Activated naive CD8-positive, alpha-beta T cell treated with anti-CD3 and anti-CD28 coated beads, Interleukin-2, amount 50 U/mL, for 24 hours (primary cell): ENCODE measurements at regions not wholly inside any gene's neighbourhood (a gene's known extent, or its start where the extent isn't known, plus 50 kb on each side); places are given as distances from the start of the nearest gene placed in this dataset.

ENCODE experiments used
- ATAC-seq: fragments of 150-1000 bp; cut with Tn5 transposase; one replicate; pipeline ENCODE4 v1.10.0; 2021
- DNase-seq: peaks from one replicate; pipeline ENCODE4 v3.0.0; 2021
- H3K27ac Mint-ChIP-seq: one replicate; pipeline ENCODE4 v1.8.0; 2021; ENCODE audit warnings: mild to moderate bottlenecking, mixed read lengths
- H3K27me3 Mint-ChIP-seq: one replicate; pipeline ENCODE4 v1.8.0; 2021; ENCODE audit warnings: mixed read lengths
- H3K36me3 Mint-ChIP-seq: one replicate; pipeline ENCODE4 v1.8.0; 2021; ENCODE audit warnings: low read depth, mixed read lengths
- H3K4me1 Mint-ChIP-seq: one replicate; pipeline ENCODE4 v1.8.0; 2021; ENCODE audit warnings: mixed read lengths
- H3K4me3 Mint-ChIP-seq: one replicate; pipeline ENCODE4 v1.8.0; 2021; ENCODE audit warnings: mild to moderate bottlenecking, moderate library complexity, mixed read lengths
- H3K9me3 Mint-ChIP-seq: one replicate; pipeline ENCODE4 v1.8.0; 2021; ENCODE audit warnings: mixed read lengths

DNA sequence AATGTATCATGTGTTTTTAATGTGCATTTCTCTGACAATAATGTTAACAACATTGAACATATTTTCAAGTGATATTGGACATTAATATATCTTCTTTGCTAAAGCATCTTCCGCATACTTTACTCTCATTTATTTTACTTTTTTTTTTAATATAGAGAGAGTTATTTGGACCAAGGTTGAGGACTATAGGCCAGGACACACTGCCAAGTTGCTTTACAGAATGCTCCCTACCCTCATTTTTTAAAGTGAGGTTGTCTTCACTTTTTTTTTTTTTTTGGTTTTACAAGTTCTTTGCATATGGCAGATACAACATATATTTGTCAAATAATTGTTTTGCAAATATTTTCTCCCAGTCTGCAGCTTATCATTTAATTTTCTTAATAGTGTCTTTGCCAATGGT is 201.8 kb downstream of the OSR1 start:
- Mint-ChIP-seq H3K36me3 (no peaks in the 10 kb centered on the region), H3K27ac (no peak overlapping the region), H3K9me3 (peaks cover 28% of the 10 kb centered on the region), H3K4me1 (no peaks in the 10 kb centered on the region), H3K27me3 (no peaks in the 10 kb centered on the region), H3K4me3 (no peak overlapping the region)
- DNase-seq (no peak), ATAC-seq (no peak)

DNA sequence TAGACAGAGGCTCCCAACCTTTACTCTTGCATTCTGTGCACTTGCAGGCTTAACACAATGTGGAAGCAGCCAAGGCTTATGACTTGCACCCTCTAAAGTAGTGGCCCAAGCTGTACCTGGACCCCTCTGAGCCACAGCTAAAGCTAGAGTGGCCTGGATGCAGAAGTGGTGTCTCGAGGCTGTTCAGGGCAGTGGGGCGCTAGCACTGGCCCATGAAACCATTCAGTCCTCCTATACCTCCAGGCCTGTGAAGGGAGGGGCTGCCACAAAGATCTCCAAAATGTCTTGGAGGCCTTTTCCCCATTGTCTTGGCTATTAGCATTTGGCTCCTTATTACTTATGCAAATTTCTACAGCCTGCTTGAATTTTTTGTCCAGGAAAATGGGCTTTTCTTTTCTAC is 207.7 kb downstream of the OSR1 start:
- no peaks in the 10 kb centered on the region for H3K27me3 Mint-ChIP-seq
- no peak overlapping the region for H3K27ac Mint-ChIP-seq
- no peak overlapping the region for H3K4me3 Mint-ChIP-seq
- DNase-seq (no peak), ATAC-seq (no peak)
- no peaks in the 10 kb centered on the region for H3K4me1 Mint-ChIP-seq
- no peaks in the 10 kb centered on the region for H3K36me3 Mint-ChIP-seq
- H3K9me3 Mint-ChIP-seq: peaks cover 30% of the 10 kb centered on the region

DNA sequence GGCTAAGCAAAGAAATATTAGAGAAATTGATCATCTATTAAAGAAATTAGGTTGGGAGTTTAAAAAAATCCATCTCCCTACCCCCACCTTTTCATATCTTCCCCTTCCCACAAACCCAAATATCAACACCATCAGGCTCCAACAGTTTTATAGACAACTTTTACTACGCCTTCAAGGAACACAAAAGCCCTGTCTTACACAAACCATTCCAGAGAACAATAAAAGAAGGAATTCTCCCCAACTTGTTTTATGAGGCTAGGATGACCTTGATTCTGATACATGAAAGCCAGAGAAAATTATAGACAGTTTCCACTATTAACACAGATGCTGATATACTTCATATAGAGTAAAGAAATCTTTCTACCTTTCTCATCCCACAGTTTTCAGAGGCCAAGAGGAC is 211.6 kb downstream of the OSR1 start:
- H3K4me1 Mint-ChIP-seq: no peaks in the 10 kb centered on the region

DNA sequence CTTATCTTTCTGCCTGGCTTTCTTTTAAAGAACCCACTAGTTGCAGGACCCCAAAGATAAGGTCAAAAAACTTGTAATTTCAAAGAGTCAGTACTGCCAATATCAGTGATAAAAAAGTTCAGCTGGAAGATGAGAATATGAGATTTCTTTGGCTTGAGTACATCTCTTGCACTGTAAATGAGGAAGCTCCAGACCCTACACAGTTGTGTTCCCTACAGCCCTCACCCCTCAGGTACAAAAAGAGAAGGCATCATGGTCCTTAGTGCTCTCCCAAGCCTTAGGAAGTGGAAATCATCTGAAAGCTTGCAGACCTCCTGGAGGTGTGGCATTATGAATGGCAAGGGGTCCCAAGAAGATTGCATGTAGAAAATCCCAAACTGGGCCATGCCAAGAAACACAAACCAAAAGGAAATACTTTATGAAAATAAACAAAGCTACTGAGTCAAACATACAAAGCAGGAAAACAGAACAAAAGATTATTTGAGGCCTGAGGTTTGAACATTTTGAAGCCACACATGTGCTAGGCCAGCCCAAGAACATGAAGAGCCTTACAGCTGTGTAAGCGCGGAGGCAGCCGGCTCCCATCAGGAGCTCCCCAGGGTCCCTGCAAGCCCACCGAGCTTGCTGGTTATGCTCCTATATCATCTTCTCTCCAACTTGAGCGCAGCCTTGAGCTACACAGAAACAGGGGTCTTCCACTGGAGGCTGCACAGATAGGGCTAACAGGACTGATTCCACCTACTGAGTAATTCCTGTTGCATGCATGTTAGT is 217.0 kb downstream of the OSR1 start:
- DNase-seq (no peak), ATAC-seq (no peak)
- no peak overlapping the region for H3K27ac Mint-ChIP-seq
- H3K36me3 Mint-ChIP-seq: no peaks in the 10 kb centered on the region
- no peaks in the 10 kb centered on the region for H3K9me3 Mint-ChIP-seq
- no peak overlapping the region for H3K4me3 Mint-ChIP-seq
- H3K27me3 Mint-ChIP-seq: no peaks in the 10 kb centered on the region
- no peaks in the 10 kb centered on the region for H3K4me1 Mint-ChIP-seq

More for the DNA sequence above, 211.6 kb downstream of the OSR1 start:
- Mint-ChIP-seq H3K4me3 (no peak overlapping the region), H3K27ac (no peak overlapping the region), H3K36me3 (no peaks in the 10 kb centered on the region), H3K9me3 (peaks cover 17% of the 10 kb centered on the region), H3K27me3 (no peaks in the 10 kb centered on the region)
- no peak for ATAC-seq
- no peak for DNase-seq

DNA sequence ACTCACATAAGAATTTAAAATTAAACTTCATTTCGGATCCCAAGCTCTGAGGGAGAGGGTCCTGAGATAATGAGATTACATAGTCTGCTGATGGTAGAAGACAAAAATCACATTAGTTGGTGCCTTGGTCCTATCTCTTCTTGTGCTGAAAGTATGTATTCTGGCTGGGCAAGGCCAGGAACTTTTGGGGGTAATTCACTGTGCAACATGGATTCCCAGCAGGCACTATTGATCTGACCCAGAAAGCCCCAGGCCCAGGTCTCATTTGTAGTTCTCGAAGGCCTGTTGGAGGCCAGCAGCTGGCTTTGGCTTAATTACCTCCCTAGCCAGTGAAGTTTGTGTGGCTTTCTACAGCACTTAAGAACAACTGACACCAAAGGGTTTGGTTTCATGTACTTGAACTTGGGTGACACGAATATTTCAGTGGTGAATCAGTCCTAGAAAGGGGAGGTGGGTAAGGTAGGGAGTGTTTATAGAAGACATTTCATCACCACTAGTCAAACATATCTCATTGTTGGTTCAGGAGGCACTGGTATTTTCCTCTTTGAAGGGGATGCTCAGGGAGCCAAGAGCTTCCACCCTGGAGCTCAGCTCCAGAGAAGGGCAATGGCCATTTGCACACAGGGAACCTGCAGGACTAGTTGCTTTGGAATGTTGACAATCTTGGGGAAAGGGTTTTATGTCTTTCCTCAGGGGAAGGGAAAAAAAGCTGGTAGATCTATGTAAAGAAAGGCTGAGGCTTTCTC is 217.8 kb downstream of the OSR1 start:
- H3K9me3 Mint-ChIP-seq: no peaks in the 10 kb centered on the region
- no peaks in the 10 kb centered on the region for H3K27me3 Mint-ChIP-seq
- no peaks in the 10 kb centered on the region for H3K36me3 Mint-ChIP-seq
- H3K27ac Mint-ChIP-seq: no peak overlapping the region
- DNase-seq: no peak
- no peak overlapping the region for H3K4me3 Mint-ChIP-seq
- no peaks in the 10 kb centered on the region for H3K4me1 Mint-ChIP-seq
- ATAC-seq: no peak

DNA sequence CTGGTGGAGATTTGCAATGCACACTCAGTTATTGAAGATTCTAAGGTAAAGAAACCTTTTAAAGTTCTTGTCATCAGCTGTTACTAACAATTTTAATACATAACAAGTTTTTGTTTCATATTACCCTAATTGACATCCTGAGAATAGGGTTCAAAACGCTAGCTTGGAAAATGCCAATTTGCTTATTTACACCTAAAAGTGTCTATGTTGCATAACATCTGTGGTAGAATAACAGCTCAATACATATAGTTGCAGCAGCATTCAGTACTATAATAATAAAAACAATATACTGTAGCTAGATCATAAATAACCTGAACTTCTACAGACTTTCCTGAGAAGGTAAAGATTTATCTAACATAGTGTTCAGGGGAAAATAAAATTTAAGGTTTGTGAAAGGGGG is 219.0 kb downstream of the OSR1 start:
- no peaks in the 10 kb centered on the region for H3K4me1 Mint-ChIP-seq
- H3K4me3 Mint-ChIP-seq: no peak overlapping the region
- ATAC-seq: no peak
- no peak for DNase-seq
- H3K27ac Mint-ChIP-seq: no peak overlapping the region
- no peaks in the 10 kb centered on the region for H3K9me3 Mint-ChIP-seq
- H3K36me3 Mint-ChIP-seq: no peaks in the 10 kb centered on the region
- H3K27me3 Mint-ChIP-seq: no peaks in the 10 kb centered on the region

DNA sequence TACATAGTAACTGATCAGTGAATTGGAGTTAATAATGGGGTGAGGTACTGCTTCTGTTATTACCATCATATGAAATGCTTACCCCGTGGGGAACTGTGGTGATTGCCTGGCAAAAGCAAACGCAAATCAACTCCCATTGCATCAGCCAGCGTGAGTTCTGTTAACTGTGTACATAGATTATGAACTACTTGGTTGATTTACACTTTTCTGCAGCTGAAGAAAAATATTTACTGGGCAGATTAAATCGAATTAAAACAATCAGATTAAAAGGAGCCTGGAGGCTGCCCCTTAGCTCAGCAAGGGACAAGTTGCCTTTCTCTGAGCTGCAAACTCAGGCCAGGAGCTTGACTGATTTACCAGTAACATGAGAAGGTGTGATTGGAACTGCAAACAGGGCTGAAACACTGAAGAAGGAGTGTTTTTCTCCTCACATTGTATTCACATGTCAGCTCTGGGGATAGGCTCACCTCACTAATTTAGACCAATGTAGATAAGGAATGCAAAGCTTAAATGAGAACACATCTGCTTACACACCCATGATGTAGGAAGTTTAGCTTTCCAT is 220.1 kb downstream of the OSR1 start:
- Mint-ChIP-seq H3K4me1 (no peaks in the 10 kb centered on the region), H3K36me3 (no peaks in the 10 kb centered on the region), H3K4me3 (no peak overlapping the region), H3K27ac (no peak overlapping the region), H3K9me3 (no peaks in the 10 kb centered on the region), H3K27me3 (no peaks in the 10 kb centered on the region)
- no peak for ATAC-seq
- DNase-seq: no peak

DNA sequence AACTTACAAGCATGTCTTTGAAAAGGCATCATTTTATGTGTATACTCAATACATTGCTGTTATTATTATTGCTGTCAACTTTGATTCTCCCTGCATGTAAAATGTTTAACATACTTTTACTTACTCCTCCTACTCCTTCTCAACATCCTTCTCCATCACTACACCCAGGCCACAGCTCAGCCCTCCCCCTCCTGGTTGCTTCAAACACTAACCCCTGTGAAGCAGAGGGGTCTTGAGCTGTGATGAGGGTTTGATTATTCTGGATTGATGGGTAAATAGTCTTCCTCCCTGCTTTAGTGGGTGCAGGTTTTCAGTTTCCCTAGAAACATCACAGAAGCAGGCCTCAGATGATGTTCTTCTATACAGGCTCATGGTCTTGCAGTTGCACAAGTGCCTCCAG is 221.0 kb downstream of the OSR1 start:
- no peak for DNase-seq
- H3K36me3 Mint-ChIP-seq: no peaks in the 10 kb centered on the region
- no peak overlapping the region for H3K4me3 Mint-ChIP-seq
- H3K9me3 Mint-ChIP-seq: no peaks in the 10 kb centered on the region
- H3K4me1 Mint-ChIP-seq: no peaks in the 10 kb centered on the region
- no peak overlapping the region for H3K27ac Mint-ChIP-seq
- H3K27me3 Mint-ChIP-seq: no peaks in the 10 kb centered on the region
- no peak for ATAC-seq

DNA sequence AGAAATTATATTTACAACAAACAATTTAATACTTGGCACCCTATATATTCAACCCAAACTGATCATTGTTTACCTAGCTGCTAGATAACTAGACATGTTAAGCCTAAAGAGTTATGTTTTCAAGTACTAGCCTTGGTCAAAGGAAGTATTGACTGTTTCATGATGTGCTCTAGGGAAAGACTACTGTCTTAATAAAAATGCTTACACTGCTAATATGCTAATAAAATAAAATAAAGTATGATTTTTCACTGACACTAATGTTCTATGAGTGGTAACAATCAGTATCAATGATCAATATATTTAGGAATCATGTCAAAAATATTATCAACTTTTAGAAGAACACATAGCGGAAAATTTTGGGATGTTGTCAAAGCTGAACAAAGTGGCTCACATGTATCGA is 225.5 kb downstream of the OSR1 start:
- H3K36me3 Mint-ChIP-seq: no peaks in the 10 kb centered on the region
- ATAC-seq (no peak), DNase-seq (no peak)
- no peaks in the 10 kb centered on the region for H3K4me1 Mint-ChIP-seq
- no peak overlapping the region for H3K27ac Mint-ChIP-seq
- no peaks in the 10 kb centered on the region for H3K9me3 Mint-ChIP-seq
- no peaks in the 10 kb centered on the region for H3K27me3 Mint-ChIP-seq
- no peak overlapping the region for H3K4me3 Mint-ChIP-seq

DNA sequence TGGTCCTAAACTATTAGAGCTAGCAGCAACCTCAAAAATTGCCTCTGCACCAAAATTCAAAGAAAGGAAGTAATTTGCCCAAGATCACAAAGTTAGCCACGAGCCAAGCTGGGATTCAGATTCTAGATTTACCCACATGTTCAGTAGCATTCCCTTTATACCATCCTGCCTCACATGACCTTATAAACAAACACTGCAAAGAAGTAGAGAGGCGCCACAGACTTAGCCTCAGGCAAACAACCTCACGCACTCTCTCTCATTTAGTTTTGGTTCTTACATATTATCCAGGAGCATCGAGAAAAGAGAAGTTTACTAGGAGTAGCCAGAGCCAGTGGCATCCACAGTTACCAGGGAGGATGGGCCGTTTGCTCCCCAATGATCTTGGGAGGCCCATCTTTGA is 226.6 kb downstream of the OSR1 start:
- H3K9me3 Mint-ChIP-seq: no peaks in the 10 kb centered on the region
- no peak overlapping the region for H3K27ac Mint-ChIP-seq
- no peaks in the 10 kb centered on the region for H3K4me1 Mint-ChIP-seq
- no peaks in the 10 kb centered on the region for H3K36me3 Mint-ChIP-seq
- no peak for DNase-seq
- no peaks in the 10 kb centered on the region for H3K27me3 Mint-ChIP-seq
- H3K4me3 Mint-ChIP-seq: no peak overlapping the region
- ATAC-seq: no peak

DNA sequence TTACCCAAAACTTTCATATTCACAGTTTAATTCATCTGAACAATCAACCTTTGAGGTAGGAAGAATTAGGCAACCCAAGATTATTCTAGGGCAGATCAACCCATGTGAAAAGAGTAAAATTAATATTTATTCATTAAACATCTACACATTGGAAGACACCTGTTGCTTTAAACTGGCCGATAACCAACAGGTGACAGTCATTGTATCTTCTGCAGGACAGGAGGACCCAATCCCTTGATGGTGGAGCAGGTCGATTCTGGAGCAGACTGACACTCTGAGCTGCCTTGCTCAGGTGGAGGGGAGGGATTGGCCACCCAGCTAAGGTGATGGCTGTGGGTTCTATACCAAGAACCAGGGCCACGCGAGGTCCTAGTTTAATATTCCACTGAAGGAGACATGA is 230.3 kb downstream of the OSR1 start:
- no peaks in the 10 kb centered on the region for H3K36me3 Mint-ChIP-seq
- H3K27ac Mint-ChIP-seq: no peak overlapping the region
- H3K9me3 Mint-ChIP-seq: no peaks in the 10 kb centered on the region
- H3K27me3 Mint-ChIP-seq: no peaks in the 10 kb centered on the region
- DNase-seq (no peak), ATAC-seq (no peak)
- H3K4me3 Mint-ChIP-seq: no peak overlapping the region
- no peaks in the 10 kb centered on the region for H3K4me1 Mint-ChIP-seq

DNA sequence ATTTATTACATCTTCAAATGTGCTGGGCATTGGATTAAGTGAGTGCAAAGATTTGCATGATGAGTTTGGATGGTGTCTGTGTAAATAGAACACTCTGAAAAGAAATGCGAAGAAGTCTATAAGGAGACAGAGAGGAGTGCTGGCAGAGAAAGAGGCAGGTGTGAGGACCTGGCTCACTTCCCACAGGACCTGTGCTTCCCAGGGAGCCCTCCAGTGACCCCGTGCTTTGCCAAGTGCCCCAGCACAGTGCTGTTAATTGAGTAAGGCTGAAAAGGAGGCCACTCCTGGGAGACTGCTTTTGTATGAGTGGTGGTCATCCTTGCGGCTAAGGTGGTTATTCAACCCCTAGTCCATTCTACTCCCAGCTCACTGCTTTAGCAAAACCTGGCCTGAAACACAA is 230.8 kb downstream of the OSR1 start:
- ATAC-seq (no peak), DNase-seq (no peak)
- Mint-ChIP-seq H3K27me3 (no peaks in the 10 kb centered on the region), H3K36me3 (no peaks in the 10 kb centered on the region), H3K4me3 (no peak overlapping the region), H3K4me1 (no peaks in the 10 kb centered on the region), H3K9me3 (no peaks in the 10 kb centered on the region), H3K27ac (no peak overlapping the region)

DNA sequence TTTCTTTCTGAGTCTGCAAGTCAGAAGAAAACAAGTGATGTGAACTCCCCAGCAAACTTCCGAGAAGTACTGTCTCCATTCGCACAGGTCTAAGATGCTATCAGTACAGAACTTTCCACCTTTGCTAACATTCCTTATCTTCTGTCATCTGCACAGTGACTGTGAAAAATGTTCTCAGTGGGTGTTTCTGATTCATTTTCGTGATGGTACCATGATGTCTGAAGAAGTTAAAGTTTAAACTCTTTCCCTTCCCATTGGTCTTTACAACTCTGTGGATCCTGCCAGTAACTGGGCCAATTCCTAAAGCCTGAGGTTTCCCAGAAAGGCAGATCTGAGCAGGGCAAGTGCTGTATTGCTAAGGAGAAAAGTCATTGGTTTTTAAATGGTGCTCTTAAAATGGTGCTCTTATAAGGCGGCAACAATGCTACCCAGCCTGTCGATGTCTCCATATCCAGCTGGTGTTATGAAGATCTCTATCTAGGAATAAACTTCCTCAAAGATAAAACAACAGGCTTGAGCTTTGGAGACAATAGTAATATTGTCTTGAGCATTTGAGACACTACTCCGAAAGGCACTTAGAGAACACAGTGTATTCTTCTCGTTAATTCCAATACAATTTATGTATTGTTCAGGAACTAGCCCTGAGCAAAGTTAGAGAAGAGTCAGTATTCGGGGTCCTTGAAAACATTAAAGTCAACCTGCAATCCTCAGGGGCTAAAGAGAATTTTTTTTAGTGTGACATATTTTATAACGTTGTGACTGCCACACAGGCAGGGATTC is 232.3 kb downstream of the OSR1 start:
- Mint-ChIP-seq H3K9me3 (no peaks in the 10 kb centered on the region), H3K36me3 (no peaks in the 10 kb centered on the region), H3K27me3 (no peaks in the 10 kb centered on the region), H3K4me1 (no peaks in the 10 kb centered on the region), H3K27ac (no peak overlapping the region), H3K4me3 (no peak overlapping the region)
- no peak for DNase-seq
- no peak for ATAC-seq

DNA sequence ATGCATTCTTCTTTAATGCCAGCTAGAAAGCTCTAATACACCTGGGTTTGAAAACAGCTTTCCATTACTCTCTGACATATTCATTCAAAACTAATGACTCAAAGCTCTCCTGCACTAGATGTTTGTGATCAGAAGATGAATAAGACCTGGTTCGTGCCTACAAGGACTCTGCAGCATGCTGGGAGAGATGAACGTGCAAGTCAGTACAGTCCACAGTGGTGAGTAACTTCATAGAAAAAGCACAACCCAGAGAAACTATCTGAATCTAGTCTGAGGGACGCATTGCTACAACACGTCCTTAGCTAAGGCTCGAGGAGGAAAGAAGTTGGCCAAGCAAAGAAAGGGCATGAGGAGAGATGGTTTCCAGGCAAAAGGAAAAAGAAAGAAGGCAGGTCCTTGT is 234.3 kb downstream of the OSR1 start:
- Mint-ChIP-seq H3K27me3 (no peaks in the 10 kb centered on the region), H3K27ac (no peak overlapping the region), H3K9me3 (no peaks in the 10 kb centered on the region), H3K4me3 (no peak overlapping the region), H3K4me1 (no peaks in the 10 kb centered on the region), H3K36me3 (no peaks in the 10 kb centered on the region)
- DNase-seq (no peak), ATAC-seq (no peak)

DNA sequence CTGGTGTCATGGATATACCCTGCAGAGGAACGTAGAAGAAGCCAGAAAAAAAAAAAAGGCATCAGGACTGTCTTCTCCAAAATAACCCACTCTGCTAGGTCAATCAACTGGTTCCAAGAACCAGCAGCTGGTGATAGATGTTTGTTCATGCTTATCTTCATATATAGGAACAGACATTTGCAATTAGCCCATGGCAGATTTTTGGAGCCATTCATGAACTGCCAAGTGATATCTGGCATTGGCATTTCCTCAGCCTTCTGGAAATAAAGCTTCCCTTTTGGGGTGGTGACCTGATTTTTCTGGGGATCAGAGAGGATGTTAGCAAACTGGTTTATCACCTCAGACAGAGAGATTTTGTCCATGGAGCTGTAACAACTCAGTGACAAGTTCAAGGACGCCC is 234.9 kb downstream of the OSR1 start:
- Mint-ChIP-seq H3K4me1 (no peaks in the 10 kb centered on the region), H3K27me3 (no peaks in the 10 kb centered on the region), H3K27ac (no peak overlapping the region), H3K4me3 (no peak overlapping the region), H3K36me3 (no peaks in the 10 kb centered on the region), H3K9me3 (no peaks in the 10 kb centered on the region)
- DNase-seq (no peak), ATAC-seq (no peak)
